Adrenal gland (tissue), 9 donors: ENCODE measurements at regions not wholly inside any gene's neighbourhood (a gene's known extent, or its start where the extent isn't known, plus 50 kb on each side); places are given as distances from the start of the nearest gene placed in this dataset.

ENCODE experiments used
- DNase-seq, 7 donors: peaks; one replicate each; pipeline ENCODE4 v3.0.0-alpha.2; 2019 to 2020
- H3K27ac ChIP-seq, 5 donors: fragments of 200-600 bp; sonication (generic) in 4 of 5; 1 replicate in 3 of 5; 2 replicates in 2 of 5; pipeline versions ENCODE4 v1.5.1 to v1.8.0; 2016 to 2020; ENCODE audit warnings: mild to moderate bottlenecking in 1 of 5
- H3K27me3 ChIP-seq: fragments of 200-600 bp; 2 replicates; pipeline ENCODE4 v1.8.0; 2021
- H3K36me3 ChIP-seq, 2 donors: fragments of 200-600 bp; replicated peaks in 1 of 2; 1 replicate in 1 of 2; 2 replicates in 1 of 2; pipeline versions ENCODE4 v1.5.1 to v1.8.0; 2018 to 2022
- H3K4me1 ChIP-seq, 2 donors: fragments of 200-600 bp; replicated peaks in 1 of 2; 1 replicate in 1 of 2; 2 replicates in 1 of 2; pipeline versions ENCODE4 v1.5.1 to v1.8.0; 2018 to 2021
- H3K4me3 ChIP-seq, 4 donors: fragments of 200-600 bp; sonication (generic) in 3 of 4; one replicate each; pipeline ENCODE4 v1.5.1; 2016 to 2018
- H3K9me3 ChIP-seq, 3 donors: fragments of 200-600 bp; sonication (generic) in 1 of 3; replicated peaks in 1 of 3; 1 replicate in 2 of 3; 2 replicates in 1 of 3; pipeline versions ENCODE4 v1.5.1 to v1.8.0; 2016 to 2021
- CTCF ChIP-seq, 6 experiments: fragments of 450-650 bp in 4 of 6; fragments of 200-600 bp in 2 of 6; sonication (generic) in 1 of 6; IDR thresholded peaks; 1 replicate in 5 of 6; 2 replicates in 1 of 6; pipeline versions ENCODE4 v1.5.1 to v1.8.0; 2016 to 2021; ENCODE audit warnings: antibody characterized with exemption in 6 of 6, mild to moderate bottlenecking in 2 of 6, moderate library complexity in 1 of 6
- POLR2A ChIP-seq, 2 donors: fragments of 450-650 bp; IDR thresholded peaks; one replicate each; pipeline ENCODE4 v1.6.1; 2017; ENCODE audit warnings: antibody characterized with exemption in 2 of 2, mild to moderate bottlenecking in 2 of 2, moderate library complexity in 1 of 2
- WGBS, 4 donors: extraction: QIAGEN DNeasy Blood & Tissue Kit in 2 of 4; methylation state at CpG; one replicate each; pipeline versions ENCODE4 v1.1.5 to v1.1.7; 2013 to 2017; 5-methylcytosine and 5-hydroxymethylcytosine counted together
- intact Hi-C, 2 donors: fragments of 100-400 bp; cut with DNase I; formaldehyde crosslinking; loops; one replicate each; pipeline versions ENCODE4 v1.14.1 to v1.15.0; 2022 to 2023
- donor health status: healthy with polysubstance abuse.
- donor health status: Bipolar disorder and iron deficiency.
- donor health status: DM: yes; HTN: yes; CAD: no.
- donor health status: DM: no; HTN: no; CAD: no.
- donor health status: DM: no; HTN: no; CAD: no.

- intact Hi-C loops = no loop called here
- no peak for DNase-seq
- Histone ChIP-seq H3K27ac (no peak overlapping the region), H3K36me3 (no peaks in the 10 kb centered on the region), H3K4me1 (no peaks in the 10 kb centered on the region), H3K9me3 (no peaks in the 10 kb centered on the region), H3K27me3 (no peaks in the 10 kb centered on the region), H3K4me3 (no peak overlapping the region)
- TF ChIP-seq POLR2A (IDR thresholded peaks at IDR 0.05) = no peak
- no peak for TF ChIP-seq CTCF (IDR thresholded peaks at IDR 0.05)
Measured at GRCh38 chr1:193346085-193346484, 159.7 kb upstream of the B3GALT2 start.

- no peak overlapping the region for H3K4me3 ChIP-seq
- no peaks in the 10 kb centered on the region for H3K36me3 ChIP-seq
- no peak for DNase-seq
- intact Hi-C loops = no loop called here
- no peaks in the 10 kb centered on the region for H3K9me3 ChIP-seq
- no peak for TF ChIP-seq POLR2A (IDR thresholded peaks at IDR 0.05)
- TF ChIP-seq CTCF (IDR thresholded peaks at IDR 0.05) = no peak
- 95% methylated on average over 13 of the region's 13 CpGs for whole genome bisulfite sequencing, 4 donors
- no peak overlapping the region for H3K27ac ChIP-seq
- H3K27me3 ChIP-seq = no peaks in the 10 kb centered on the region
- no peaks in the 10 kb centered on the region for H3K4me1 ChIP-seq
Measured at GRCh38 chr1:193342811-193343210, 156.4 kb upstream of the B3GALT2 start.

GRCh38 chr1:193340331-193340730 is 153.9 kb upstream of the B3GALT2 start:
- Histone ChIP-seq H3K4me1 (no peaks in the 10 kb centered on the region), H3K27ac (no peak overlapping the region), H3K36me3 (no peaks in the 10 kb centered on the region), H3K9me3 (no peaks in the 10 kb centered on the region), H3K4me3 (no peak overlapping the region), H3K27me3 (no peaks in the 10 kb centered on the region)
- no peak for DNase-seq
- intact Hi-C loops = no loop called here
- TF ChIP-seq CTCF (IDR thresholded peaks at IDR 0.05) (no peak), POLR2A (IDR thresholded peaks at IDR 0.05) (no peak)

- no peak for DNase-seq
- 76 to 84% (median 81%) methylated on average over 4 of the region's 4 CpGs for WGBS, 4 donors
Measured at GRCh38 chr1:193339401-193339800, 153.0 kb upstream of the B3GALT2 start.

GRCh38 chr1:193338194-193338593 is 151.8 kb upstream of the B3GALT2 start:
- TF ChIP-seq CTCF (IDR thresholded peaks at IDR 0.05) = peak in 1 of 6 experiments; percentile 9
- no peak for TF ChIP-seq POLR2A (IDR thresholded peaks at IDR 0.05)
- DNase-seq = no peak
- intact Hi-C loops = no loop called here
- no peaks in the 10 kb centered on the region for H3K4me1 ChIP-seq
- H3K9me3 ChIP-seq = no peaks in the 10 kb centered on the region
- WGBS, 4 donors = 50 to 61% (median 56%) methylated on average over 2 of the region's 2 CpGs
- no peak overlapping the region for H3K27ac ChIP-seq
- H3K4me3 ChIP-seq = no peak overlapping the region
- no peaks in the 10 kb centered on the region for H3K27me3 ChIP-seq
- no peaks in the 10 kb centered on the region for H3K36me3 ChIP-seq

More at GRCh38 chr1:193339401-193339800, 153.0 kb upstream of the B3GALT2 start:
- Histone ChIP-seq H3K4me3 (no peak overlapping the region), H3K9me3 (no peaks in the 10 kb centered on the region), H3K27ac (no peak overlapping the region), H3K27me3 (no peaks in the 10 kb centered on the region), H3K4me1 (no peaks in the 10 kb centered on the region), H3K36me3 (no peaks in the 10 kb centered on the region)
- TF ChIP-seq POLR2A (IDR thresholded peaks at IDR 0.05) = no peak
- intact Hi-C loops = no loop called here
